Activated CD8-positive, alpha-beta memory T cell treated with anti-CD3 and anti-CD28 coated beads, Interleukin-2, amount 50 U/mL, for 24 hours (primary cell): ENCODE measurements at regions not wholly inside any gene's neighbourhood (a gene's known extent, or its start where the extent isn't known, plus 50 kb on each side); places are given as distances from the start of the nearest gene placed in this dataset.

ENCODE experiments used
- DNase-seq: peaks from one replicate; pipeline ENCODE4 v3.0.0-alpha.2; 2020; ENCODE audit errors: extremely low read depth

DNA sequence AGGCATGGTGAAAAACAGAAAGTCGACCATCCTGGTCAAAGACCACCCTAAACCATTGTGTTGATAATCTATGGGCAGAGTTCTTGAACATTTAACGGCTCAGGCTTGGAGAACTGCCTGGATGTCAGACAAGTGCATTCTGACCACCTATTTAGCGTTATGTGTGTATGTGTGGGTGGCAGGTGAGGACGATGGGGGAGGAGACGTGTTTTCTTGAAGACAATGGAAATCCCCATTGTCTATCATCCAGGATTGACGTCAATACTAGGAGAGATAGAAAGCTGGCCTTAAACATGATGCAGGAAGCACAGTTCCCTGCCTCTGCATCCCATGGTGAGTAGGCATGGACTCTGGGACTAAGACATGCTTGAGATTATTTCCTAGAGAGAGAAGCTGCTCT, 157.4 kb upstream of the MAF start:
- no peak for DNase-seq

DNA sequence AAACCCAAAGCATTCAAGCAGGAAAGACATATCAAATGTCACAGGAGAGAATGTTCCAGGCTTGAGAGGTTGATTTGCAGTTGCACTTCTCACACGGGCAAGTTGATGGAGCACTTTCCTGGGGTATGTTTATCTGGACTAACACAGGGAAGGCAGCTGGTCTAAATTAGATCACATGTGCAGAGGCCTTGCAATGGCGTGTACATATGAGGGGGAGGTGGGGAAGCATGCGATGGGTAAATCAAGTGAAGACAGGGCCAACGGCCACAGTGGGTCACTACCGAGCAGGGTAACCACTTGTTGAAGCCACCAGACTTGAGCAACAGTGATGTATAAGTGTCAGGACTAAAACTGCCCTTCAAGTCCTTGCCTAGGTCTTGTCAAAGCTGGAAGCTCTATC, 156.6 kb upstream of the MAF start:
- no peak for DNase-seq

DNA sequence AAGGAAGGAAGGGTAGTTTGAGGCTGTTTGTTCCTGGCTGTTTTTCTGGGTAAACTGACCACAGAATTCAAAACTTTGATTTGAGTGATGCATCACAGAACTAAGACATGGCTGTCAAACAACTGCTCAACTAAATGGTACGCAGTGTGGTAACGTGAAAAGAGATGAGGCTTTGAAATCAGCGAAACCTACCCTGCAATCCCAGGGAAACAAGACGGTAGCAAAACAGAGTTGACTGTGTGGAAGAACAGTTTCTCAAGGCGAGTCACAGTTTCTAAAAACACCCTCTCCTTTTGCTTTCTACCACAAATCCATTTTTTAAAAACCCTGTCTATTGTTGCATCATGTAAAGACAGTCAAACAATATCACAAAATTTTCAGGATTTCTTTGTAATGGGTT, 156.0 kb upstream of the MAF start:
- no peak for DNase-seq

DNA sequence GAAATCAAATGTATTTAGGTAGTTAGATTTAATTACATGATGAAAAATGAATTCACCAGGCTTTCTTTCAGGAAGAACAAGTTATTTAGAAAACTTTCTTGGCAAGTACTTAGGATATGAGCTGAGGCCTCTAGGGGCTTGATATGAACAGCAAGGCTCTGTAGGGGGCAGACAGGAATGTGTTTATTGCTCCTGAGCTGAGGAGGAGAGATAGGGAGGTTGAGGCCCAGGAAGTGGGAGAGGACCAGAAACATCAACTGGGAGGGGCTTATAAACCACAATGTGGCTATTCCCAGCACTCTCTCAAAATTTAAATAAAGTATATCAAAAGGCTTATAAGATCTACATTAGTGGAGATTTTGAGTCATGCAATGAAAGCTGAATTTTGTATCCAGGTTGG, 154.0 kb upstream of the MAF start:
- DNase-seq, result no peak

DNA sequence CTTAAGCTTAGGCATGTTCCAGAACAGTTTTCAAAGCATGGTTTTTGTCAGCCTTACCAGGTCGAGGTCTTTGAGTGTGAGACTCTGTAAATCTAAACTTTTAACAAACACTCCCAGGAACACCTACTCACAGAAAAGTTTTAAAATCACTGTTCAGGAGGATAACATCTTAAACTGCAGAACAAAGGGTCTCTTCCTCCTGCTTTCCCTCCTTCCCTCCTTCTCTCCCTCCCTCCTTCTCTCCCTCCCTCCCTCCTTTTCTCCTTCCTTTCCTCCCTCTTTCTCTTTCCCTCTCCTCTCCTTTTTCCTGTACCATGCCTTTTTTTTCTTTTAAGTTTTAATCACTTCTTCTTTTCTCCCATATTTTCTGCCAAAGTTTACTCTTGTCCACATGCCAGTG, 153.5 kb upstream of the MAF start:
- DNase-seq, result no peak

DNA sequence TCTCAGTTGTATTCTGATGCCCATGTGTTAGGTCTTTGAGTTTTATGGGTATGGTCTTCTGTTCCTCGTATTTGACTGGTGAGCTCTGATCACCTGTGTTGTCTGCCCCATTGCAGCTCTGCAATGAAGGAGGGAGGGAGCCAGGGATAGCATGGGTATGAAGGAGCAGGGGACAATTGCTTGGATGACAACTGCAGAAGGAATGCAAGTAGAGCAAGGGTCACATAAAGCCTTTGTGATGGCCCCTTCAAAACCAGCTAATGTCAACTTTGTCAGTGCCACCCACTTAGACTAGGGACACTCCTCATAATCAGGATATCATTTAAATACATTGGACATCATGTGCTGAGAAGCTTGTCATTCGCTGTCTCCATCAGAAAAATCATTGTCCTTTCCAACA, 152.7 kb upstream of the MAF start:
- DNase-seq, result no peak

DNA sequence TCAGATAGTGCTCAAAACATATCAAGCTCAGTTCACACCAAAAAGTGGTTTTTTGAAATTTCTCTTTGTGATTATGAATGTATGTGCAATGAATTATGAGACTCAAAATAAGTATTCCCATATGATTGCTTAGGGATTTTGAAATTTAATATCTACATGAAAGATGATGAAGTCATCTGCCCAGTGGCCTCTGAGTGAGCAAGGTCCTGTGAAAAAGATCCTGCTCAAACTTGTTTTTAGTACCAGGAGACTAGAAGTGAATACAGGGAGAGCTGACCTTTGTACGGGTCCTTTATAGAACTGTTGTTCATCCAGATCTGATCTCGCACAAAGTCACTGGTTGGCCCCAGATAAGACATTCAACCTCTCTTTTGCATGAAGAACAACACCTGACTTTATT, 151.9 kb upstream of the MAF start:
- no peak for DNase-seq

DNA sequence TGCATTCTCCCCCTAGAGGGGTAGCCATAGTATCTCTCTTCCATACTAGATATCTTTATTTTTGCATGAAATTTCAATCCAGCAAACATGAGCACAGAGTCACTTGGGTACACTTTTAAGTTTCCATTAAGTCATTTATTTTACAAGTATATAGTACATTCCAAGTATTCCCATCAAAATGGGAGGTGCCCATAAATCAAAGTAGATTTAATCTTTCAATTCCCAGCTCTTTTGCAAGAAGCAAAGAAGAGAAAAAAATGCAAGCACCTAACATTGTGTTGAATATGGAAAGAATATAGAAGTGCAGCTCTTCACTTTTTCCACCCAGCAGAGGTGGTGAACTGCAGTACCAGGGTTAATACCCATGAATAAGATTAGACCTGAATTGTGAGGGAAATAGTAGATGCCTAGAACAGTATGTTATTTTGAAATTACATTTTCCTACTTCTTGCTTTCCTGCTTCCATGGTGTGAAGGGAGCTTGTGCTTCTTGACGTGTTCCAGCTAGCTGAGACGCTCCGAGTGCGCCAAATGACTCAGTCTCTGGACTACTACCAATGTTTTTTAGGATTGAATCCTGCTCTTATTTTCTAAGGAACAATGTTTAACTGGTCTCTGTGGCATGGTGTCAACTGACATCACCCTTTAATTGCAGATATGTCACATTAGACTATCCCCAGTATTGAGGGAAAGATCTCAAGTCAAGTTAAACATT, 151.1 kb upstream of the MAF start:
- no peak for DNase-seq

DNA sequence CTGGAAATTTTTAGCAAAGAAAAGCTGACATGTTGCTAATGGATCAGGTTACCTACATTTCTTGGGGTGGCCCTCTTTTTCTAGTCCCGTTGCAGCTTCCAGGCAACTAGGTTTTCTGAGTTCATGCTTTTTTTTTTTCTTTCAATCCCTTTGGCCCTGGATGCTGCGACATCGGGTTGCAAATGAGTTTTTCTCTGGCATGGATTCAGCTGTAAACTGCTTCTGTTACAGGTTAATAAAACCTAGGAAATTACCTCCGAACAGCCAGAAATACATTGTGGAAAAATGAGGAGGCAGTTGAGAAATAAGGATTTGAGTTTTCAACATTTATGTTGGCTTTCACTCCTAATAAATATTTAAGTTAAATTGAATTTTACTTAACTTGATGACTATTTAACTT, 149.8 kb upstream of the MAF start:
- DNase-seq, result no peak

DNA sequence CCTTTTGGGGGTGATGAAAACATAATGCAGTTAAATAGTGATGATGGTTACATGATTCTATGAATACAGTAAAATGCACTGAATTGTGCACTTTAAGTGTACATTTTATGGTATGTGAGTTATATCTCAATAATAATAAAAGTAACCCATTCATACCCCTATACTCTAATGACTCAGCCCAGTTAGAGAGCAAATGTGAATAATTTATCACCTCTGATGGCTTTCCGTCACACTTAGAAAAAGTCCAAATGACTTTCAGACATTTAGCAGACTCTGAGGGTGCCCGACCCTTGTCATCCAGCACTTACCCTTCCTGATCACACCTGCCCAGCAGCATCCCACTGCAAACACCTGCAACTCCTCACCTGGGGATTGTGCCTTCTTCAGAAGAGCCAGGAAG, 148.1 kb upstream of the MAF start:
- DNase-seq, result no peak

DNA sequence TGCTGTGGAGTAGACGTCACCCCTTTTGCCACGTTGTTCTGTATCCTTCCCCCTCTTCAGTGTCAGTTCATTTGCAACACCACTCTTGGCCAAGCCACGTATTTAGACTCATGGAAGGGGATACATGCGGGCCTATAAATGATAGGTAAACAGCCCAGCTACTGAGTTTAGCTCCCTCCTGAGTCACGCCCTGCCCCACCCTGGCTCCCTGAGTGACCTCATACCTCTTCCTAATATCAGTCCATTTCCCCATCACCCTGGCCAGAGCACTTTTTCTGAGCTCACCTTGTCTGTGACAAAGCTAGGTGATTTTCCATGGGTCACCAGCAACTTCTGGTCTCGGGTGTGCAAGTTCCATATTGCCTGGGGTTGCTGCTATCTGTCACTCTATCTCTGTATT, 147.2 kb upstream of the MAF start:
- no peak for DNase-seq

DNA sequence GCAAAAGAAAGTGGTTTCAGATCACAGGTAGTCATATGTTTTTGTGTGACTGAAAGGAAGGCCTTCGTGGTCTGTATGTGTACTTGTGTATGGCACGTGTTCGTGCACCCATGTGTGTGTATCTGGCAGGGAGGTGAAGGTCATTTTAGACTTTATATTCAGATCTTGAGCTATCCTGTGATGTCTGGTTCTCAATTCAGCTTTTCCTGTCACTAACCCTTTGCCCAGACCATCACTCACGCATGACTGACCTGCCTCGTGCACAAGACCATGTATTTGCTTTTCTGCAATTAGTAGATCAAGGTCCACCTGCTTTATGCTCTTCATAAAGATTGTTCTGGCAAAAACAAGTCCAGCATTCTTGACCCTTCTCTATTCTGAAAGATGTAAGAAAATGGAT, 139.7 kb upstream of the MAF start:
- DNase-seq, result no peak

DNA sequence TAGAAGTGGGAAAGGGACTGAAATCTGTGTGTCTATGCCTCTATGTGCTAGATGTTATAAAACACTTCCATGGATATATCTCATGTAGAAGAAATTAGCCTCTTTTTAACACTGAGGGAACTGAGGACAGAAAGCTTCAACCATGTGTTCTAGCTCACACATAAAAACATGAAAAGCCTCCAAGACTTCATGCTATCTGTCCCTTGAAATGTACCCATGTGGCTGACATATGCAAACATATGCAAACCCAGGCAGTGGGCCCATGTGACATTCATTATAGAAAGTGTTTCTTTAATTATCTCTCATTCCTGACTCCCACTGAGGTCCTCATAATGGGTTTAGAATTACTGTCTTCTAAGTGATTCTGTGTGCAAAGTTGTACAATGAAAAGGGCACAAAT, 134.7 kb upstream of the MAF start:
- no peak for DNase-seq

DNA sequence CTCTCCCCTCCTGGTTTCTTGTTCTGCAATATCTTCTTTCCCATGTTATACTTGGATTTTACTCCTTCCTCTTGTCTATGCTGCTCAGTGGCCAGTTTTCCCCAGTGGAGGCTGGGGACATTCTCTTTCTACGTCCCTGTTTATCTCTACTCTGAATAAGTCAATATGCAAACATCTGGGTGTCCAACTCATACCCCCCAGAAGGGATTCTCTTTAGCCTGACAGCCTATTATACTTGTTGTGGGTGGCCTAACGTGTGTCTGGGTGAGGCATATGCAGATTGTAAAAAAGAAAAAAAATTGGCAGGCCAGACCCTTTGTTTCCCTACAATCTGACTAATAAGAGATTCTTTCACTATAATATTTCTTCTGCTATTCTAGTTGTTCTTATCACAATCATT, 134.2 kb upstream of the MAF start:
- no peak for DNase-seq

DNA sequence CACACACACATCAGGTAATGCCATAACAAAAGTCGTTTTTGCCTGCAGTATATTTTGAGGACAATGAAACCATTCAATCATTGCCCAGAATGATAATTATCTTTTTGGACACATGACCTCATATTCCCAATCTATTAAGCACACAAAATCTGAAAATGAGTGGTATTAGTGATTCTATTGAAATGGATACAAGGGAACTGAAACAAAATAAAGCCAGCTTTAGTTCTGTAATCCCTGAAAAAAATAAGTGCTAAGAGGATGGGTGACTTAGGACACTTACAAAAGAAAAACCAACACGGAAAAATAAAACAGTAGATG, 128.3 kb upstream of the MAF start:
- DNase-seq, result no peak

DNA sequence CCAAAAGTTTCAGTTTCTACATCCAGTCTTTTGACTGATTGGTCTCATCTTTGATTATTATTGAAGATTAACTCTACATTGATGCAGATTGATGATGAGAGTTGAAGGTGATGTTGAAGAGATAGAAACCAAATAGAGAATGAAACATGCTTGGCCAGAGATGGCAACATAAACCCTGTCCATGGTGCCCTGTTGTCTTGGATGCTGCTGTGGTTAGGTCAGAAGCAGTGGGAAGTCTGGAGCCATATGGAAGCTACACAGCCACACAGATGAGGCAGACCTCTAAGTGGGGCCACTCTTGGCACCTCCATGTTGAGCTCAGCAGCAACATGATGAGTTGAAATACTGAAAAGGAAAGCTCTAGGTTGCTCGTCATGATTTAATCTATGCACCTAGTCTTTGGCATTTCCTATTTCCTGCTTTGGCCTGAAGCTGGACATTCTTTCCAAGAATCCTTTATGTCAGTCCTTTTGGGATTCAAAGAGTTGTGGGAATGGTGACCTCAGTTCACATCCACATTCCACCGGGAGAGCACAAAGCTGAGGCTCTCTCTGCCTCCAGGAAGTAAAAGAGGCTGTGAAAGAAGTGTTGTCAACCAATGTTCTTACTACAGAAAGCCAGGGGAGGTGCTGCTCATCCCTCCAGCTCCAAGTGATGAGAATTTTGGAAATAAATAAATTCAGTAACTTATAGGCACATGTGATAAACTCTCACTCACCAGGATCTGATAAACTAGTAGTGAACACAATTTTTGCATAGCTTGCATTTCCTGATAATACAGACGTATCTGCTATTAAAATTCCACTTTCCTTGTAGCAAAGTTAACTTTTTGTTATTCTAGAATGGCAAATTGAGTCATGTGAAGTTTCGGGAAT, 127.7 kb upstream of the MAF start:
- no peak for DNase-seq

DNA sequence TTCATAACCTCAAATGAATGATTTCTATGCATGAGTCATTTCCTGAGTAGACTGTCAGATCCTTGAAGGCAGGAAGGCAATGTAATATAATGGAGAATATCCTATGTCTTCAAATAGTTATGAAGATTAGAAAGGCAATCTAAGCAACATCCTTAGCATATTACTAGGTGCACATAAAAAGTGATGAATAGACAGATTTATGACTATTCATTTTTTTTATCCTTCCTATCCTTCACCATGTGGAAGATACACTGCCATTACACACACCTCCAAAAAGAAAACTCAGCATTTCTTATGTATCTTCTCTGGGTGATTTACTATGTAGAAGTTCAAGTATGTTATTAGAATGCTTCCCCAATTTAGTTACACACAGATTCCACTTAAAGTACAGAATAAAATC, 126.4 kb upstream of the MAF start:
- DNase-seq, result no peak

DNA sequence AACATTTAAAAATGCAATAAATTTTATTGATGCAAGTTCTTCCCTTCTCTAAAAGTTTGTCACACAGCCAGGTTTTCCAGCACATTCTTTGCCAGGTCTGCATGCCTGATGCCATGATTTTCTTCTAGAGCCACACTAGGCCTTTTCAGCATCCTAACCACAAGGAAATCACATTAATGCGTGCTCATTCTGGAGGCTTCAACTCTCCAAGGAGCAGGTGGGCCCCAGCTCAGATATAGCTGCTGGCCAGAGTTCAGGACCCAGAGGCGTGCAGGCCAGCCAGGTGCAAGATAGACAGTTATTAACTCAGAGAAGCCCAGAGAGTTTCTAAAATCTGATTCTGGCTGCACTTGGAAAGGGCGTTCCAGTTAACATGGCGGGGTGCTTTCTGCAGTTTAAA, 124.5 kb upstream of the MAF start:
- no peak for DNase-seq

DNA sequence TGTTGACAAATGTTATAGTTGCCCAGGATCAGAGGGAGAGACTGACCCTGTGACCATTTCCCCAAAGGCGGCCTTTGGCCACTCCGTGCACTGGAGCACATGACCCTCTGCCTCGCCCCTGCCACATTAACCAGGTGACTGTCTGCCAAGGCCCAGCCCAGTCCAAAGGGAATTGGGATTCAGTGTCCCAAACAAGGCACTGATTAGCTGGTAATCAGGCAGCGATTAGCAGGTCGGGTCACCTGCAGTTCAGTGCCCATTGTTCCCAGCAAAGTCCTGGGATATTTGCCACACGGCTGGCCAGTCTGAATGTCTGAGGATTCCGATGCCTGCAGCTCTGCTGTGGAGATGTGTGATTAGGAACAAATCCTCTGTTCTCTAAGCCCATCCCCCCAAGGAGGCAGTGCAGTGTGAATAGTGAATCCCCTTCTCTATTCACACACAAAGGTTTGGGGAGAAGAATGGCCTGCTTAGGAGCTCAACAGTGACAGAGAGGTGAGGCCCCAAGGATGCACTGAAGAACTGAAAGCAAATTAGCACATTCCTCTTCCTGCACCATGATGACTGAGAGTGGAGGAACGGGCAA, 123.1 kb upstream of the MAF start:
- no peak for DNase-seq

DNA sequence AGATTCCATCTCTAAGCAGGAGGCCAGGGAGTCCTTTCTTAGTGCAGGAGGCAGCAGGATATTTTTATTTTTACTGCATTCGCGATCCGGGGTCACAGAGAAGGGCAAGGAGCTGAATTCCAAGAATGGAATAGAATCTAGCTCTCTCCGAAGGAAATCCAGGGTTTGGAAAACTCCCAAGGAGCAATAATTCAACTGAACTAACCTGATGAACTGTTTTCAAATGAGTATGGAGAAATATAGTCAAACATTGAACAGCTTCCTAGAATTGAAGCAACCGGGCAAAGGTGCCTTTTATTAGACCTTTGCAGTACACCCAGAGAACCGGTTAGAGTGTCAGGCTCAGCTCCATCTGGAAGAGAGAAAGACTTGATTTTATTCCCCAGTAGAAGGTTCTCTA, 120.7 kb upstream of the MAF start:
- DNase-seq, result no peak

DNA sequence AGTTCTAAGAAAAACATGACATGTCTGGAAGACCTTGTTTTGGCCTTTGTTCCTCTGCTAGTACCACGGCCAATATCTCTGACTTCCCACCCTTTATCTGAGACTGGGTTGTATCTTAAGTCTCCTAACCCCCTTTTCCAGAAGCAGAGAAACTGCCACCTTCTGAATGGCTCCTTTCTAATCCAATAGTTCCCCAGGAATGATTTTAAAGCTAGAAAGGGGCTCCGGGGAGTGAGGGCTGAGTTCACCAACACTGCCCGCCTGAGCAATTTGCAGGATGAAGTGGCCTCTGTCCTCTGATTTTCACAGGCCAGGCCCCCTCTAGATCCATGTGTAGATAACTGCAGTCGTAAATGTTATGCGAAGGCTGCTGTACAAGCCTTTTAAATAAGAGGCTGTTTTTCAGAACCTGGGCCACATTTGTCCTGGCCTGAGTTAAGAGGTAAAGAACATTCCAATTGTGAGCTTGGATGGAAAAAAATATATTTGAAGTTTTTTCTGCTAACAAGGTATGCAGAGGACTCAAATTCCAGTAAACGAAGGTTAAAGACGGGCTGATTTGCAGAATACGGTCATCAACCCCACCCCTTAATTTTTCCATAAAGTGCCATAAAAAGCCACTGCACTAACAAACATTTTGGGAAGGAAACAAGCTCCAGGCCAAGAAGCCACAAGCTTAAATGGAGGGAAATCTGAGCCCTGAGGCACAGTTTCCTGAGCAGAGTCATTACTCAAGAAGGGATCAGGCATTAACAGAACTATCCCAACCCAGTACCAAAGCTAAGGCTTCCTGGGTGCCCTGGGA, 117.0 kb upstream of the MAF start:
- no peak for DNase-seq

DNA sequence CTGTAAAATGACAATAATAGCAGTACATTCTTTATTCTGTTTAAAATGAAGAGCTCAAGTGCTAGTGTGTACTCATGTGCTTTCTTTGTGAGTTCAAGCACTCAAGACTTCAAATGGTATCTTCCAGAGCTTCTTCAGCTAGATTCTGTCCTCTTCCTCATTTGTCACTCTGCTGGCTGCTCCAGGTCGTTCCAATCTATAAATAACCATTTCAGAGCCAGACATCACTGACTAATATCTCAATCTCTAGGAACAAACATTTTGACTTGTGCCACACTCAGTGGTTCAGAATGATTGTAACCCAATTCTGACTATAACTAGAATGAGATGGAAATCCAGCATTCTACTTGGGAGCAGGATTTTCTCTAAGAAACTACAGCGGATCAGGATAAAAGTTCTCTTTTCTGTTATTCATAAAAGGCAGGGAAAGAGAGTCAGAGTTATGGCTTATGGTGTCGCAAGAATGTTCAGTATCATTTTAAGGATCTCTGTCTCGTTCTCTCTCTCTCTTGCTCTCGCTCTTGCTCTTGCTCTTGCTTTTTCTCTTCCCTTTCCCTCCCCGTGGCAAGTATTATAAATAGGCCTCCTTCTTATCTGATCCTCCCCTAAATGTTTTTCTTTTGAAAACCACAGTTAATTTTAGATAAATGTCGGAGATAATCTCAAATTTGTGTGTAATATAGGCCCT, 116.3 kb upstream of the MAF start:
- DNase-seq, result no peak
